ENCODE measurements at regions not wholly inside any gene's neighbourhood (a gene's known extent, or its start where the extent isn't known, plus 50 kb on each side); places are given as distances from the start of the nearest gene placed in this dataset.

DNA sequence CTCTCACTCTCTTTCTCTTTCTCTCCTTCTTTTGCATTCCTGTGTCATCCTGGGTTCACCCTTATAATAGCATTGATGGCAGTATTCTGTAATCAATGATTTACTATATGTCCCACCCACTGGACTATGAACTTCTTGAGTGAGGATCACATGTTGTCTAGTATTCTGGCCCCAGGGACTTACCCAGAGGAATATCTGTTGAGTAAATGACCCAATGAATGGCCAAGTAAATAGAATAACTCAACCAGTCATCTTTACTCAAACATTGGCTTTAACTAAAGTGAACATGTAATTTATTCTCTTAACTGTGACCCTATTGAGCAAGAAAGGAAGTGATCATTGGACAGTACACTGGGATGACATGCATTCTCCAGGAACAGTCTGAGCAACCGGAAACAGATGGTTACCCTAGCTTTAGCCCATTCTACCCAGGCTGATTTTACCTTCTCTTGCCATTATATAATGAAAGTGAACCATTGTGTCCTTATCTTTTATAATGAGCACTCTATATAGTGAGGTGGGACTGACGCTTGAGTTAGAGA is 94.5 kb upstream of the SOX14 start:
- no peak for TF ChIP-seq EZH2 (IDR thresholded peaks at IDR 0.05; ENCODE audit: low read length)
- TF ChIP-seq, protein P1, sequence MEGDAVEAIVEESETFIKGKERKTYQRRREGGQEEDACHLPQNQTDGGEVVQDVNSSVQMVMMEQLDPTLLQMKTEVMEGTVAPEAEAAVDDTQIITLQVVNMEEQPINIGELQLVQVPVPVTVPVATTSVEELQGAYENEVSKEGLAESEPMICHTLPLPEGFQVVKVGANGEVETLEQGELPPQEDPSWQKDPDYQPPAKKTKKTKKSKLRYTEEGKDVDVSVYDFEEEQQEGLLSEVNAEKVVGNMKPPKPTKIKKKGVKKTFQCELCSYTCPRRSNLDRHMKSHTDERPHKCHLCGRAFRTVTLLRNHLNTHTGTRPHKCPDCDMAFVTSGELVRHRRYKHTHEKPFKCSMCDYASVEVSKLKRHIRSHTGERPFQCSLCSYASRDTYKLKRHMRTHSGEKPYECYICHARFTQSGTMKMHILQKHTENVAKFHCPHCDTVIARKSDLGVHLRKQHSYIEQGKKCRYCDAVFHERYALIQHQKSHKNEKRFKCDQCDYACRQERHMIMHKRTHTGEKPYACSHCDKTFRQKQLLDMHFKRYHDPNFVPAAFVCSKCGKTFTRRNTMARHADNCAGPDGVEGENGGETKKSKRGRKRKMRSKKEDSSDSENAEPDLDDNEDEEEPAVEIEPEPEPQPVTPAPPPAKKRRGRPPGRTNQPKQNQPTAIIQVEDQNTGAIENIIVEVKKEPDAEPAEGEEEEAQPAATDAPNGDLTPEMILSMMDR (optimal IDR thresholded peaks at IDR 0.05 in 1 of 3, IDR thresholded peaks at IDR 0.05 in 1 of 3, conservative IDR thresholded peaks at IDR 0.05 in 1 of 3; ENCODE audit: extremely low read depth in 1 of 3, insufficient read depth in 2 of 3, low read length in 3 of 3): no peak
- Histone ChIP-seq H3K9ac (ENCODE audit: control insufficient read depth, extremely low read depth, insufficient read depth, low read length) (no peak overlapping the region), H3K36me3 (ENCODE audit: control insufficient read depth in 2 of 2, extremely low read depth in 1 of 2, insufficient read depth in 2 of 2, low read length in 2 of 2) (no peaks in the 10 kb centered on the region), H4K20me1 (ENCODE audit: control insufficient read depth, extremely low read depth, insufficient read depth, low read length) (no peaks in the 10 kb centered on the region), H3K27me3 (ENCODE audit: control insufficient read depth, extremely low read depth, insufficient read depth, low read length) (no peaks in the 10 kb centered on the region), H3K27ac (ENCODE audit: control insufficient read depth, insufficient read depth, low read length) (no peak overlapping the region), H3K4me2 (ENCODE audit: control insufficient read depth, extremely low read depth, insufficient read depth, low read depth, low read length) (no peak overlapping the region), H3K4me1 (ENCODE audit: control insufficient read depth, extremely low read depth, insufficient read depth, low read length) (no peaks in the 10 kb centered on the region), H3K79me2 (ENCODE audit: control insufficient read depth, insufficient read depth, low read length) (no peaks in the 10 kb centered on the region), H3K9me3 (ENCODE audit: control insufficient read depth, low read depth, low read length) (no peaks in the 10 kb centered on the region), H2AFZ (ENCODE audit: control insufficient read depth, low read length) (no peak overlapping the region), H3K9me1 (ENCODE audit: control insufficient read depth, extremely low read depth, insufficient read depth, low read length) (no peaks in the 10 kb centered on the region), H3K4me3 (ENCODE audit: control insufficient read depth in 2 of 3, extremely low read depth in 1 of 3, insufficient read depth in 2 of 3, low read depth in 1 of 3, low read length in 3 of 3) (no peak overlapping the region)
- dilution Hi-C loops (cut with MboI; ENCODE audit: extremely low pct_ligation_motif_present, low sequenced_read_pairs): no loop called here
- no peak for FAIRE-seq
- DNase-seq (ENCODE audit: low read depth, low spot score): no peak

DNA sequence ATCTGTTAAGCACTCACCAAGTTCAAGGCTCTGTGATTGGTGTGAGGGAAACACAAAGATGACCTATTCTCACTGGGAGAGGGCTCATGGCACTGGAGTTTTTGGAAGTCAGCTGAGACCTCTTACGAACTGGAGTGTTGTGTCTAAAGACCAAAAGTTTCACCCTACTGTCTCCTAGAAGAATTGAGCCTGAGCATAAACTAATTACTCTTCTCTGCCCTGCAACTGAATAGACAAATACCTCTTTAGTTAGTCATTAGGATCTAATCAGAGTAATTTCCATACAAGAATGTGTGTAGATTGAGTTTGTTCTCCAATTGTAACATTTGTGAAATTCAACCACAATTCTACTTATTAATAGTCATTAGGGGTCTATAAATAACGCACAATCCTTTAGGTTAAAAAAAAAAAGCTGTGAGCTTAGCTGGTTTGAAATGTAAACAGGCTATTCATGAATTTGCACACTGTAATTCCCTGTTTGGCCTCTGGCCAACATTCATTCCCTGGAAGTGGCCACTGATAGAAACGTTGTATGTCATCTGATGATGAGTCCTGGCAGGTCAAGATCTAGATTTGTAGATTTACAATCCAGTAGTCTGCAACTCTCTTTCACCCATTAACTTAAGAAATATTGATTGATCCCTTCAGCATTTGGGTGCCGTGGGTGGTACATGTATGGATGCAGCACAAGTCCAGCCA is 76.8 kb upstream of the SOX14 start:
- dilution Hi-C loops (cut with MboI; ENCODE audit: extremely low pct_ligation_motif_present, low sequenced_read_pairs): no loop called here
- no peaks in the 10 kb centered on the region for H3K4me1 ChIP-seq (ENCODE audit: control insufficient read depth, extremely low read depth, insufficient read depth, low read length)
- TF ChIP-seq, protein P1 (optimal IDR thresholded peaks at IDR 0.05 in 1 of 3, IDR thresholded peaks at IDR 0.05 in 1 of 3, conservative IDR thresholded peaks at IDR 0.05 in 1 of 3; ENCODE audit: extremely low read depth in 1 of 3, insufficient read depth in 2 of 3, low read length in 3 of 3): no peak
- TF ChIP-seq EZH2 (IDR thresholded peaks at IDR 0.05; ENCODE audit: low read length): no peak
- no peaks in the 10 kb centered on the region for H3K36me3 ChIP-seq (ENCODE audit: control insufficient read depth in 2 of 2, extremely low read depth in 1 of 2, insufficient read depth in 2 of 2, low read length in 2 of 2)
- no peaks in the 10 kb centered on the region for H4K20me1 ChIP-seq (ENCODE audit: control insufficient read depth, extremely low read depth, insufficient read depth, low read length)
- no peaks in the 10 kb centered on the region for H3K9me3 ChIP-seq (ENCODE audit: control insufficient read depth, low read depth, low read length)
- no peaks in the 10 kb centered on the region for H3K27me3 ChIP-seq (ENCODE audit: control insufficient read depth, extremely low read depth, insufficient read depth, low read length)
- no peaks in the 10 kb centered on the region for H3K9me1 ChIP-seq (ENCODE audit: control insufficient read depth, extremely low read depth, insufficient read depth, low read length)
- H2AFZ ChIP-seq (ENCODE audit: control insufficient read depth, low read length): no peak overlapping the region
- no peak overlapping the region for H3K4me2 ChIP-seq (ENCODE audit: control insufficient read depth, extremely low read depth, insufficient read depth, low read depth, low read length)
- H3K79me2 ChIP-seq (ENCODE audit: control insufficient read depth, insufficient read depth, low read length): no peaks in the 10 kb centered on the region
- DNase-seq (ENCODE audit: low read depth, low spot score) (no peak), FAIRE-seq (no peak)
- no peak overlapping the region for H3K27ac ChIP-seq (ENCODE audit: control insufficient read depth, insufficient read depth, low read length)
- no peak overlapping the region for H3K4me3 ChIP-seq (ENCODE audit: control insufficient read depth in 2 of 3, extremely low read depth in 1 of 3, insufficient read depth in 2 of 3, low read depth in 1 of 3, low read length in 3 of 3)
- no peak overlapping the region for H3K9ac ChIP-seq (ENCODE audit: control insufficient read depth, extremely low read depth, insufficient read depth, low read length)
